Keratinocyte (primary cell): ENCODE measurements at regions not wholly inside any gene's neighbourhood (a gene's known extent, or its start where the extent isn't known, plus 50 kb on each side); places are given as distances from the start of the nearest gene placed in this dataset.

ENCODE experiments used
- DNase-seq: peaks from one replicate; pipeline ENCODE4 v3.0.0-alpha.2; 2011; ENCODE audit warnings: low read depth, missing footprints, low spot score
- FAIRE-seq: peaks from 2 replicates; lab custom pipeline; 2011; peaks lifted over from hg19 to GRCh38; lab: Jason Lieb, UNC
- H2AFZ ChIP-seq: 2 replicates; pipeline ENCODE4 v1.6.0; 2012; ENCODE audit warnings: low read length, control low read depth, inconsistent platforms; ENCODE audit not compliant: control insufficient read depth
- H3K27ac ChIP-seq: 2 replicates; pipeline ENCODE4 v1.5.1; 2011; ENCODE audit warnings: low read length; ENCODE audit not compliant: control insufficient read depth, insufficient read depth
- H3K27me3 ChIP-seq: 3 replicates; pipeline ENCODE4 v1.6.0; 2011; ENCODE audit warnings: low read length; ENCODE audit not compliant: control insufficient read depth, insufficient read depth; ENCODE audit errors: extremely low read depth
- H3K36me3 ChIP-seq, 2 experiments: 2 replicates in 1 of 2; 3 replicates in 1 of 2; pipeline ENCODE4 v1.5.1; 2011; ENCODE audit warnings: low read length in 2 of 2, mild to moderate bottlenecking in 1 of 2; ENCODE audit not compliant: control insufficient read depth in 2 of 2, insufficient read depth in 2 of 2; ENCODE audit errors: extremely low read depth in 1 of 2
- H3K4me1 ChIP-seq: 3 replicates; pipeline ENCODE4 v1.5.1; 2011; ENCODE audit warnings: low read length; ENCODE audit not compliant: control insufficient read depth, insufficient read depth; ENCODE audit errors: extremely low read depth
- H3K4me2 ChIP-seq: 3 replicates; pipeline ENCODE4 v1.6.0; 2011; ENCODE audit warnings: low read depth, low read length; ENCODE audit not compliant: control insufficient read depth, insufficient read depth; ENCODE audit errors: extremely low read depth
- H3K4me3 ChIP-seq, 3 experiments: fragments of 200-600 bp in 1 of 3; sonication (generic) in 1 of 3; 2 replicates in 2 of 3; 3 replicates in 1 of 3; pipeline ENCODE4 v1.5.1; 2011 to 2016; ENCODE audit warnings: low read length in 3 of 3, mild to moderate bottlenecking in 3 of 3, control low read depth in 2 of 3, inconsistent platforms in 1 of 3, low read depth in 1 of 3, mixed read lengths in 1 of 3, mixed run types in 1 of 3, moderate library complexity in 1 of 3; ENCODE audit not compliant: control insufficient read depth in 2 of 3, insufficient read depth in 2 of 3; ENCODE audit errors: extremely low read depth in 1 of 3
- H3K79me2 ChIP-seq: 2 replicates; pipeline ENCODE4 v1.6.0; 2012; ENCODE audit warnings: low read length; ENCODE audit not compliant: control insufficient read depth, insufficient read depth
- H3K9ac ChIP-seq: 3 replicates; pipeline ENCODE4 v1.6.0; 2011; ENCODE audit warnings: low read length; ENCODE audit not compliant: control insufficient read depth, insufficient read depth; ENCODE audit errors: extremely low read depth
- H3K9me1 ChIP-seq: 3 replicates; pipeline ENCODE4 v1.6.0; 2011; ENCODE audit warnings: low read length; ENCODE audit not compliant: control insufficient read depth, insufficient read depth; ENCODE audit errors: extremely low read depth
- H3K9me3 ChIP-seq: 2 replicates; pipeline ENCODE4 v1.5.1; 2012; ENCODE audit warnings: low read depth, low read length; ENCODE audit not compliant: control insufficient read depth
- H4K20me1 ChIP-seq: 3 replicates; pipeline ENCODE4 v1.6.0; 2011; ENCODE audit warnings: low read length; ENCODE audit not compliant: control insufficient read depth, insufficient read depth; ENCODE audit errors: extremely low read depth
- CTCF ChIP-seq, 3 experiments: IDR thresholded peaks in 1 of 3; conservative IDR thresholded peaks in 1 of 3; optimal IDR thresholded peaks in 1 of 3; 2 replicates in 2 of 3; 3 replicates in 1 of 3; pipeline versions ENCODE3 to v1.5.1; 2011; ENCODE audit warnings: low read length in 3 of 3, mild to moderate bottlenecking in 3 of 3, moderate library complexity in 2 of 3, control low read depth in 1 of 3, inconsistent platforms in 1 of 3; ENCODE audit not compliant: insufficient read depth in 2 of 3; ENCODE audit errors: extremely low read depth in 1 of 3
- EZH2 ChIP-seq: IDR thresholded peaks from one replicate; pipeline ENCODE4 v1.6.1; 2012; ENCODE audit warnings: inconsistent platforms, mild to moderate bottlenecking, low read length, moderate library complexity
- dilution Hi-C: fragments of 300-500 bp; cut with MboI; formaldehyde crosslinking; loops from one replicate; pipeline ENCODE4 v1.7.0; 2020; ENCODE audit warnings: low sequenced_read_pairs; ENCODE audit not compliant: extremely low pct_ligation_motif_present

DNA sequence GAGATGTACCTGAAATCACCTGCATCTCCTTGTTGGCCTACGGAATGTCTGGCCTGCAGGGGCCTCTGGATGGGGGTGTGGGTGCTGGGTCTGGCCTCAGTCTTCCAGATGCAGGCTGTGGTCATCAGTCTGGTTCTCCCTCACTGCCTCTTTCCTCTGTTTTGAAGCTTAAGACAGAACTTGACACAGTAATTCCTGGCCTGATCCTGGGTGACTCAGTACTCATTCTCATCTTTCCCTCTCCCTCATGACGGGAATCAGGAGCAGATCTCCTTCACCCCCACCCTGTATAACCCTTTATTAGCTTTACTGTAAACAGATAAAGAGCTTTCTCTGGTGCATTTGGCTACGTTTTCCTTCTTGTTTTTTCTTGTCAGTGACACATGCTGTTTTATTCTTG, 89.3 kb upstream of the ADAMTS16 start:
- H3K9me3 ChIP-seq = no peaks in the 10 kb centered on the region
- dilution Hi-C loops = no loop called here
- no peaks in the 10 kb centered on the region for H3K36me3 ChIP-seq
- no peak overlapping the region for H3K27ac ChIP-seq
- no peaks in the 10 kb centered on the region for H3K9me1 ChIP-seq
- H3K4me2 ChIP-seq = no peak overlapping the region
- H4K20me1 ChIP-seq = no peaks in the 10 kb centered on the region
- no peak overlapping the region for H3K9ac ChIP-seq
- H2AFZ ChIP-seq = no peak overlapping the region
- no peak for TF ChIP-seq EZH2
- no peak for TF ChIP-seq CTCF (optimal IDR thresholded peaks at IDR 0.05 in 1 of 3, IDR thresholded peaks at IDR 0.05 in 1 of 3, conservative IDR thresholded peaks at IDR 0.05 in 1 of 3; ENCODE audit: extremely low read depth in 1 of 3, insufficient read depth in 2 of 3, low read length in 3 of 3)
- H3K27me3 ChIP-seq = no peaks in the 10 kb centered on the region
- no peak overlapping the region for H3K4me3 ChIP-seq
- H3K4me1 ChIP-seq = no peaks in the 10 kb centered on the region
- FAIRE-seq (no peak), DNase-seq (no peak)
- no peaks in the 10 kb centered on the region for H3K79me2 ChIP-seq

GRCh38 chr5:5055712-5056111, 84.4 kb upstream of the ADAMTS16 start:
- Histone ChIP-seq H3K9me1 (no peaks in the 10 kb centered on the region), H3K4me1 (no peaks in the 10 kb centered on the region), H2AFZ (no peak overlapping the region), H3K4me3 (no peak overlapping the region), H4K20me1 (no peaks in the 10 kb centered on the region), H3K9ac (no peak overlapping the region), H3K36me3 (no peaks in the 10 kb centered on the region), H3K27ac (no peak overlapping the region), H3K79me2 (no peaks in the 10 kb centered on the region), H3K27me3 (peaks cover 12% of the 10 kb centered on the region), H3K9me3 (no peaks in the 10 kb centered on the region), H3K4me2 (no peak overlapping the region)
- dilution Hi-C loops = no loop called here
- FAIRE-seq = no peak
- DNase-seq = no peak
- TF ChIP-seq EZH2 = no peak
- TF ChIP-seq CTCF (optimal IDR thresholded peaks at IDR 0.05 in 1 of 3, IDR thresholded peaks at IDR 0.05 in 1 of 3, conservative IDR thresholded peaks at IDR 0.05 in 1 of 3; ENCODE audit: extremely low read depth in 1 of 3, insufficient read depth in 2 of 3, low read length in 3 of 3) = no peak
